HG02973 (cell line): ENCODE measurements at regions not wholly inside any gene's neighbourhood (a gene's known extent, or its start where the extent isn't known, plus 50 kb on each side); places are given as distances from the start of the nearest gene placed in this dataset.

Experiments
- ATAC-seq: cut with Tn5 transposase; IDR thresholded peaks from one replicate; pipeline ENCODE4 v1.9.1; 2021; ENCODE audit warnings: moderate library complexity; ENCODE audit not compliant: unreplicated experiment

DNA sequence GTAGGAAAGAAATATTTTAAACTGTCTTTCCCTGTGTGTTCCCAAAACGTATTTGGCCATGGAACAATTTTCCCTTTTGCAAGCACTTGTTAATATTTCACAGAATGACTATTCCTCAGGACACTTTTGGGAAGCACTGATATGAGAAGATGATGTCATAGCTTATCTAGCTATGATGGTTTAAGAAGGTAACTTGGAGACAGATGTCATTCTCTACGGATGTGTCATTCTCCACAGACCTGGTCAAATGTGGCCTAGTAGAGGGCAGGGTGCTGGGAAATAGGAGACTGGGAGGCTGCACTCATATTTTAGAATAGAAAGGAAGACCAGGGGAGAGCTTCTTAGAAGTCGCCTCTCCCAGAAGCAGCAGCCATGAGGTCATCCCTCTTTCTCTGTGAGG is 220.7 kb upstream of the GLI3 start:
- no peak for ATAC-seq

DNA sequence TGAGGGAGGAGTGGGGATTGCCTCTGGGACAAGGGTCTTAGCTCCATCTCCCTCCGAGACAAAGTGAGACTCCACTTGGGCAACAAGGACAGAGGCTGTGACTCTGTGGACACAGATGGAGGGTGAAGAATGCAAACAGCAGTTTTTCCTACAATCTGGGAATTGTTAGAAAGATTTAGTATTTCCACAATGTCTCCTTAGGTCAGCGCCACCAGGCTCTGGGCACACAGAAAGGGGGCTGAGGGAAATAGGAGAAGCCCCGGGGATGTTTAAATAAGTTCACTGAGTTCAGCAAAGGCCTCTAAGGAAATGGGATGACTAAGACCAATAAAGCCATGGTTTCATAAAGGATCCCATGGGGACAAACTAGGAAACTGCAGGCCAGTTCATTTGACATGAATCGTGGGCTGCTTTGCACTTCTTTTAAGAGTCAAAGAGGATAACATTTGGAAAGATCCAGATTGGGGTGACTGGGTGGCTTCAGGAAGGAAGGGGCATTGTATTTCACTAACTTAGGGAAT is 219.8 kb upstream of the GLI3 start:
- no peak for ATAC-seq

DNA sequence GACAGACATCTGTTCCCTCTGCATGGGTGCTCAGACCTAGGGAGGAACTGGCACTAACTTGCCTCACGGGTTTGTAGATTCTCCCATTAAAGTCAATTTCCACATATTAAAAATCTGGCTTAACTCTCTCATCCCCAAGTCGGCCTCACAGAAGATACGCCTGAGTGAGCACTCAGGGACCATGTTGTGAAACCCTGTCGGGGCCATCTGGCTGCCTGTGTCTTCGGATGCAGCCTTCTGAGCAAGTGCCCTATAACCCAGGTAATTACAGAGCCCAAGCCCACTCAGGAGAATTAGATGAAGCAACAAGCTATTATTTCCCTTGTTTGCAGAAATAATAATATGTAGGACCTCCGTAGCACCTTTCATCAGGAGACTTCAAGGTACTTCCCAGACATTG is 219.3 kb upstream of the GLI3 start:
- no peak for ATAC-seq

DNA sequence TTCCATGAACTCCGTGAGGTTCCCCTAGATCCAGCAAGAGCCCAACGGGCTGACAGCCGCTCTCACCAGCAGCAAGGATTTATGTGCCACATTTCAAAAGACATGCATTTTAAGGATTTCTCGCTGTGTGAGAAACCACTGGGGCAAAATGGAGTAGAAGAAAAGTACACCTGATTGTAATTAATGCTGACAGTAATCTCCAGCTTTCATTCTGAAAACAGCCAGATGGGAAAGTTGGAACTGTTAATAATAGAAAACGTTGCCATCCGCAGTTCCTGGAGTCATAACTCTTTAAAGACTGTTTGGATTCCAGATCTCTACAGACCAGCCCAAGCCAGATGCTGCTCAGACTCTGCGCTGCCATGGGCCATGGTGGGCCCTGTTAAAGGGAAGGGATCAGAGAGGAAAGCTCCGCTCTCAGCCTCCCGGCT is 216.9 kb upstream of the GLI3 start:
- no peak for ATAC-seq

DNA sequence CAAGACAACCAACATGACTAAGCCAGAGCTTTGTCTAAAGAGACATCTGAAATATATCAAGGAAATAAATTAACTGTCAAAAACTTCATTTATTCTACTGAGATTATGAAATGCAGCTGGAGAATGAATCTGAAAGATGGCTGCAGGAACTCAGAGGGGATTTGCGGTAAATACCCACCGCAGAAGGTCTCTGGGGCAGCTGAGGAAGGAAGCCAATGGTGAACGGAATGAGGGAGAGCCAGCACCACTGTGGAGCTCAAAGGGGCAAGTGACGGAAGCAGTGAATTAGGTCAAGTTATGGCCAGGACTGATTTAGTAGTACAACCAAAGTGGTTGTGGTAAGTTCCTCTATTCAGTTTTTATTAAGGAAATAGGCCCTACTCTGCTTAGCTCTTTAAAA is 215.3 kb upstream of the GLI3 start:
- ATAC-seq: no peak

DNA sequence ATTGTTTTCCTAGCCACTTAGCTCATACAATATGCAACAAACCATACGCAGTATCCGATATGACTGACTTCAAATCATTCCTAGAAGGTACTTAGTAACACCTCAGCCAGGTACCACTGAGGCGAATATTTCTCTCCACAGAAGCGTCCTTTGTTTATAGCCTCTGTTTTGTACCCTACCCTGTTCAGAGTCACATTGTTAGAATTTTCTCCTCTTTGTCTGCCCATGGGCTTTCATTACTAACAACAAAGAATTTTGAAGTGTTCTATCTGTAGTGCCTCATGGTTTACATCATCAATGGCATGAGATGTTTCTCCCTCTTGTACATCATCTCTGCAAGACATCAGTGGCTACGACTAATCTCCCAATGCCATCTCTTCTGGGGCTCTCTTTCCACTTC is 212.4 kb upstream of the GLI3 start:
- ATAC-seq: no peak

DNA sequence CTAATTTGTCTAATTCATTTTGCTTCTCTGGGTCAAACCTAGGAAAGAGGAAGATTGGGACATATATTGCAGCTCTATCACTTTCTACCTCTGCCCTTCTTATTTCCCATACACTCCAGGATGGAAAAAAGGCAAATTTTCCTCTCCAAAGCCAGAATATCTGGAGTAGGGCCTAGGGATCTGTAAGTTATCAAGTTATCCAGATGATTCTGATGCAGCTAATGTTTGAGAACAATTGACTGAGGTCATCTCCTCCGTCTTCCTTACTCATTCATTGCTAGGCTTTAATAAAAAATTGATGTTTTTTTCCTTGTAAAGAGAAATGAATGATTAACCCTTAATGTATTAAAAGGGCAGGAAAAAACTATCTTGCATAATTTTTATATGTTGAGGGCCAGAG is 211.9 kb upstream of the GLI3 start:
- ATAC-seq: no peak

DNA sequence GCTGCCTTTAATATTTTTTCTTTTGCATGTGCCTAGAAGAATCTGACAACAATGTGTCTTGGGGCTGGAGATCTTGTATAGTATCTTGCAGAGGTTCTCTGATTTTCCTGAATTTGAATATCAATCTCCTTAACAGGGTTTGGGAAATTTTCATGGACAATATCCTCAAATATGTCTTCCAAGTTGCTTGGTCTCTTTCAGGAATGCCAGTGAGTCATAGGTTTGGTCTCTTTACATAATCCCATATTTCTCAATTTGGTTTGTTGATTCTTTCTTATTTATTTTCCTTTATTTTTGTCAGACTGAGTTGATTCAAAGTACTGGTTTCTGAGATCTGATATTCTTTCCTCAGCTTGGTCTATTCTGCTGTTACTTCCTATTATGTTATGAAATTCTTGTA is 208.7 kb upstream of the GLI3 start:
- no peak for ATAC-seq

DNA sequence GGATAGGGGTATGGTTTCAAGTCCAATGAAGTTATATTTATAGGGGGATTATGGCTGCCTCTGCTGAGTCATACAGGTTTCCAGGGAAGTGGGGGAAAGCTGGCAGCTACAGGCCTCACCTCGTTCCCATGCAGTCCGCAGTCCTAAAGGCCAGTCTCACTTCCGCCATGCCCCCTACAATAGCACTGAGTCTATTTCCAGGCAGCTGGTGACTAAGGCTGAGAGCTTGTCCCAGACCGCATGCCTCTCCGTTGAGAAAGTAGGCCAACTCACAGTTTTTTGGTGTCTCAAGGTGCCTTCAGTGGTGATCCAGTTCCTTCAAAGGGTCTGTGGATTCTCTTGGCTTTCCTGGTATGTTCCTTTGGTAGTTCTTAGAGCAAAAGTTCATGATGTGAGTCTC is 203.9 kb upstream of the GLI3 start:
- ATAC-seq: no peak

DNA sequence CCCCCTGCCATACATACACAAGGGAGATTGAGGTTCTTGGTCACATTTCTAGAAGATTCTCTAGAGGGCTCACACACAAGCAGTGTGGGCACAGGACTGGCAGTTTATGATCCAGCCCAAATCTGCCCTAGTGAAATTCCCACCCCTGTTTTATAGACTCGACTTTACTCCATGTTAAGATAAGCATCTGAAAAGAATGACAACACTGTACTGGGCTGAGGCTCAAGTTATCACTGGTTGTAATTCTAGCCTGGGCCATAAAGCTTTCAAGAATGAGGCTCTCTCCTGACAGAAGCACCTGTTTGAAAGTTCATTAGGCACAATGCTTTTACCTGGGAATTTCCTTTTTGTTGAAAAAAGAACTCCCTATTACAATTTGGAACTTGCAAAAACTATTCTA is 195.6 kb upstream of the GLI3 start:
- no peak for ATAC-seq

DNA sequence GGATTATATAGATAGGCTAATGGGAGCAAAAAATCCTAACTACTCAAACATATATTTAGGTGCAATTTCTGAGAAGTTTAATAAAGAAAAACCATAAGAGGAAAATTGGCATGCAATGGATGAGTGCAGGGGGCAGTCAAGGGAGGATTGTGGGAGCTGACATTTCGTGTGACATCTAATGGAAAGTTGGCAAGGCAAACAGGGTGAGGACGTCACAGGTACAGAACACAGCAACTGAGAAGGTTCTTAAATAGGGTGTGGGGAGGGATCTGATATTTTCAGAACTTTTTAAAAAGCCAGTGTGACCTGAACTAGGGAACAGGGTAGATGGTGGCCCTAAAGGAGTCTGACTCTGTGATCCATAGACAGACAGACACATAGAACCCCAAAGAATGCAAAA is 194.9 kb upstream of the GLI3 start:
- ATAC-seq: no peak

DNA sequence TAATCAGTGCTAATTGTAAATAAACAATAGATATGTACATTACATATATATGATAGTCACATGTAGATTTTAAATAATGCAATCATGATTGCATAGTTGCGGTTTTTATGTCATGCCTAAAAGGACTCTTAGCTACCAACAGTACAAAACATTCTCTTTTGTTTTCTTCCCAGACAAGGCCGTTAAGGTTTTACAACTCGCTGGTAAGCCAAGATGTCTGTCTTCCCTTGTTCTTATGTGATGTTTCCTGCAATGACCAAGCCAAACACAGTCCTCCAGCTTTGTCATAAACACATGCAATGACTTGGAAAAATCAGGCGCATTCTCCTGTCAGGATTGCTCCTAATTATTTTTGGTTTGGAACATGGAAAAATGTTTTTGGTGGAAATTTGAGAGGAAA is 192.3 kb upstream of the GLI3 start:
- no peak for ATAC-seq

DNA sequence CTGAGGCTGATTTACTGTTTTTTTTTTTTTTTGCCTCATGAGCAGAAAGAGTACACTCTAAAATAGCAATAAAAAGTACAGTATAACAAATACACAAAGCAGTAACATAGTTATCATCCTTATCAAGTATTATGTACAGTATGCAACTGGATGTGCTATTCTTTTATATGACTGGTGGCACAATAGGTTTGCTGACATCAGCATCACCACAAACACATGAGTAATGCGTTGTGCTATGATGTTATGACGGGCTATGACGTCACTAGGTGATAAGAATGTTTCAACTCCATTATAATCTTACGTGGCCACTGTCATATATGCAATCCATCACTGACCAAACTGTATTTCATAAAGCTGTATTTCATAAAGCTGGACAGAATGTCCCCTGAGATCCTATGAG is 189.2 kb upstream of the GLI3 start:
- no peak for ATAC-seq

DNA sequence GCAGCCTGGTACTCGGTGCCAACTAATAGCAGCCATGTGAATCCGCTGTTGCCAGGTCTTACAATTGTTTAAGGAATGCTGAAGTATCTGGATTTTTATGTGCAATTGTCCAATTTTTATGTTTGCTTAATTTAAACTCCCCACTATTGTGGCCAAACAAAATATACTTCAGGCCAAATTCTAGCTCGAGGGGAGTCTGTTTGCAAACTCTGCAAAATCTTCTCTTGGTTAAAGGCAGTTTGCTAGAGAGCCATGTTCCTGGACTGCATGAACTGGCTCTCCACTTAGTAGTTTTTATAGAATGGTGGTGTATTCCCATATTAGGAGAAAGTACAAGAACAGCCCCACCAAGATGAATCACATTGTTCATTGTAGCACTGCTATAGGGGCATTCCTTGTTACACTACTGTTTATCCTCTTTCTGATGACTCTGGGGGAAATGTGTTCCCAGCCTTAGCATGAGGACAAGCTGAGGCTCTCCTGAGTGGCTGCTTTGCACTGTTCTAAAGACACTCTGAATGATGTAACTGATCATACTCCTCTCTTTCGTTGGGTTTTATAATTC is 178.0 kb upstream of the GLI3 start:
- no peak for ATAC-seq

DNA sequence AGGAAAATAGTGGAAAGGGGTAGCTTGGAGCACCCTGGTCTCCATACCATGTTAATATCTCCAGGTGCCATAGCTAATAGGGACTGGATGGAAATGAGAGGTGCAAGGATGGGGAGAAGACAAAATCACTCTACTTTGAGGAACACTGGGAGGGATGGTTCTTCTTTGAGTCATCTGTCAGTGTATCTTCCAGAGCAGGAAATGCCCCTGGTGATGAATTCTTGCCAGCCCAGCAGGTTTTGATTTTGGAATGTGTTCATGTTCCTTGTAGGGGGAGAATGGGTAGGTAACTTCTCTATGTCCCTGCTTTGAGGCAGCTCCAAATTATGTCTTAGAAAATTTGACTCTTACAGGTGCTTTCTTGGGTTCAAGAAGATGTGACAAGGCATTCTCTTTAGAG is 177.0 kb upstream of the GLI3 start:
- no peak for ATAC-seq

DNA sequence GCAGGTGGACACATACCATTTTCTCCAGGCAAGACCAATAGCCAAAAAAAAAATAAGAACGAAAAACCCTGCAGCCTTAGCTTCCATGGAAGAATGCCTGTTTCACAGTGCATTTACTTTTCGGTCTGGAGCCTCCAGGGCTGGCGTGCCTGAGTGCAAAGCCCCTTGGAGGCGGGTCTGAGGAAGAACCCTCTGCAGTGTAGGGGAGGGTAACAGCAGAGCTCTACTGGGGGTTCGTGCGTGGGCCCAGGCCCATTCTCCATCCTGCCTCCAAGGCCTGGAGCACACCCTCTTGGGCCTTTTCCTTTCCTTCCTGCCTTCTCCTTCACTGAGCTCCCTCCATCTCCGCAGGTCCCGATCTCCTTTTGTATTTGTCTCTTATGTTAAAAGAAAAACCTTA is 172.3 kb upstream of the GLI3 start:
- no peak for ATAC-seq

DNA sequence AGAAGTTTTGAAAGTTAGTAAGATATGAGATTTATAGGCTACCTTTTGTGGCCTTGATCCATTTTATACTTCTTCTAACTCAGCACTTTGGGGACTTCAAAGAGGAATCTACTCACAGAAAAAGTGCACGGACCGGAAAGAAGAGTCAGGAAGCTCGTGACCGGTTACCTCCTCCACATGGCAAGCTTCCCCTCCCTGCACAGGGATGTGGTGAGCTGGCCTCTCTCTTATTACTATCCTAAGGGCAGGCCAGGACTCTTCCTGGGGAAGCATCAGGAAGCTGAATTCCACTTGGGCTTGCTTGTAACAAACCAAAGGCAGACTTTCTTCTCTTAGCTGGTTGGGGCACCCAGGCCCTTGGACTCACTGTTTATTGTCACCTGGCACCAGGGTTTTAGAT is 170.8 kb upstream of the GLI3 start:
- no peak for ATAC-seq

DNA sequence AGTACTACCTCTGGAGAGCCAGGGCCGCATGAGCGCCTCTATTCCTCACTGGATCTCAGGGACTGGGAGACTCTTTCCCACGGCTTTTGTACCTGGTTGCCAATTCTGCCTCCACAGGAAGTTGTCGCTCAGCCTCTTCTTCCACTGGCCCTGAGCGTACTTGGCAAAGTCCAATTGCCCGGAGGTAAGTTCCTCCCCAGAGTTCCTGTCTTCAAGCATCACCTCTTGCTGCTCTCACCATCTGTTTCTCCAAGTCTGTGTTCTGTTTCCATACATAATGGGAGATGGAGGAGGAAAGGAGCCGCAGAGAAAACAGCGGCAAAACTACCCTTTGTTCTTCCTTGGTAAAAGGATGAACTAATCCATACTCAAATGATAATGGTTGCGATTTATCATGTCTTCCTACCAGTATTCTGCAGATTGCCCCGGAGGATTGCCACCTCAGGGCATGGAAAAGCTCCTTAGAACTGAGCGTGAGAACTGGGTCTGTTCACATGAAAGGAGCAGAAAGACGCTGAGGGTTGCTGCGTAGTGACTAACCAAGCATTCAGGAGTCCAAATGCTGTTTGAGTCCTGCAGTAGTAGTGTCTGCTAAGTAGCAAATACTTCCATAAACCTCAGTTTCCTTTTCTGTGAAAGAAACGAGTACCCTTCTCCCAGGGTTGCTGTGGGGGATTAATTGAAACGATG is 170.2 kb upstream of the GLI3 start:
- no peak for ATAC-seq

DNA sequence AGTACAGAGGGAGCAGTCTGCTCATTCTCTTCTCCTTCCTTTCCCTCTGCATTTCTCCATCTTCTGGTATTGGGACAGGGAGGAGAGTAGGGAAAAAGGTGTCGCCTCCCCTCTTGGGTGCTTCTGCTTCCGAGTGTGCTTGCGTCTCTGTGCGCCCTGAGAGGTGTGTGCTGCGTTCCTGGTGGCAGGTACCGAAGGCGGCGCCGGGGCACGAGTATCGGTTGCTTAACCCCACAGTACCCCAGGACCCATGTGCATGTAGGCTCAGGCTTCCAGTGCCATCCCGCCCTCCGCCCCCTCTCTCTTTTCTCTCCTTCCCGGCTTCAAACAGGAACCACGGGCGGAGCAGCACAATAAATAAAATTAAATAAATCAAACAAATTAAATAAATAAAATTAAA is 169.3 kb upstream of the GLI3 start:
- ATAC-seq: no peak

DNA sequence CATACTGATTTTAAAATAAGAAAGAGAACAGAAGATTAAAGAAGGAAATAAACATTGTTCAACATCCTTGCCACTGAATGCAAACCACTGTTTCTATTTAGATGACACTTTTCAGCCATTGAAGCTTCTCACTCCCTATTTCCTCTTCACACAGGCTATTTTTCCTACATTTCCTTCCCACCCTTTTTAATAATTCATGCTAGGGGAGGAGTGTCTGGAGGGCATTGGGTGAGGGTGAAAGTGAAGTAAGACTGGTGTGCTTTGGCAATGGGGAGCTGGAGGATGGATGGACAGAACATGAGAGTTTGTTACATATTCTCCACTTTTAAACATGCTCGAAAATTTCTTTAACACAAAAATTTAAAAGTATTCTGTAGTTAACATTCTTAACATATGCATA is 168.8 kb upstream of the GLI3 start:
- no peak for ATAC-seq

DNA sequence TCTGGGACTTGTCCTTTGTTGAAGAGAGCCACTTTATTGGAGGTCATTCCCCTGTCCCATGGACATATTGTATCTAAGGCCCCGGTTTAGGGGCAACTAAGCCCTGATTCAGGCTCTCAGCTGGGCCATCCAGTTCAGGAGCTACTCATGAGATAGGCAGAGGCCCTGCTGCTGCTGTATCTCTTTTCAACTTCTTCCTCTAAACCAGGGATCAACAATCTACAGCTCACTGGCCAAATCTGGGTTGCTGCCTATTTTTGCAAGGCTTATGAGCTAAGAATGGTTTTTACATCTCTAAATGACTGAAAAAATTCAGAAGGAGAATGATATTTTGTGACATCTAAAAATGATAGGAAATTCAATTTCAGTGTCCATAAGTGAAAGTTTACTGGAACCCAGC is 166.8 kb upstream of the GLI3 start:
- ATAC-seq: no peak

DNA sequence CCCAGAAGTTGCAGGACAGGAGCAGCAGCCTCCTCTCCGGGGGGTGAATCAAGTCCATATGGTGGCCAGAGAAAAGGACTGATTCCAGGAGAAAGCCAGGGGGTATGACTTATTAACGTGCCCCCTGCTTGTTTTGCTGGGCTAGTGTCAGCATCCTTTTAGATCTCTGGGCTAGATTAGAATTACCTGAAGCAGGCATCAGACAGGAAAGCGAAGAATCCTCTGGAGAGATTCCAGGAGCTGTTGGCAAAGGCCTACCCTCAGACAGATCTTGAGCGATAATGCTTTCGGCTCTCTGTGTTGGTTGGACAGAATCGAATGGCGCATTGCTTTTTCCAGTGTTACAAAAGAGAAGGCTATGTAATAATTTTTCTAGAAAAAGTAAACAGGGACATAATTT is 164.0 kb upstream of the GLI3 start:
- no peak for ATAC-seq

DNA sequence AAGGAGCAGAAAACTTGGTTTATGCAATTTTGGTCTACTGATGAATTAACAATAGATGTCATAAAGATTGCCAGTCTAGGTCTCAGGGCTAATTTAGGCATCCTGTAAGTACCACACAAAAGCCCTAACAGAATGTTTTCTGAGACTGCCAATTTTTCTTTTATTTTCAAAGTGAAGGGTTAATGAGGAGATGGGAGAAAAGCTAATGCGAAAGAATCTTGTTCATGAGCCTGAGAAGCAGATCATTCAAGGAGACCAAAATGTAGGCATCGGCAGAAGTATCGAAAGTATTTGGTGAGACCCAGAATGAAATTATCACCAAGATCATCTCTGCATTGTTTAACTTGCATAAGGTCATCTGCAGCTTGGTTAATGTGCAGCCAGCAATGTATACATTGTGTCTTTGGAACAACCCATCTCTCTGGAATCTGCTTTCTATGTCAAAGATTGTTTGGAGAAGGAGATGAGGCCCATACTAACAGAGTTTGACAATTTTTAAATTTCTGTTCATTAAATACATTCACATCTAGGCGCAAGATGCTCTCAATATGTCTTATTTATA is 163.3 kb upstream of the GLI3 start:
- no peak for ATAC-seq
